PC-3 (cell line): ENCODE measurements at regions not wholly inside any gene's neighbourhood (a gene's known extent, or its start where the extent isn't known, plus 50 kb on each side); places are given as distances from the start of the nearest gene placed in this dataset.

Experiments
- ATAC-seq: fragments of 200-7000 bp; cut with Tn5 transposase; 2 replicates; pipeline ENCODE4 v1.9.1; 2020; ENCODE audit warnings: mild to moderate bottlenecking, moderate library complexity
- BruUV-seq: library from RNA; stranded (reverse); fragments of 400-500 nt; replicated peaks from 2 replicates; lab custom pipeline; 2021; lab: Mats Ljungman, UMichigan
- CTCF ChIA-PET: fragments of 300-600 bp; sonication (Branson Sonifier 250); formaldehyde crosslinking; loops from one replicate; lab custom pipeline; 2022; ENCODE audit warnings: antibody characterized with exemption; lab: Charles Lee
- POLR2A ChIA-PET: fragments of 300-600 bp; sonication (Branson Sonifier 250); formaldehyde crosslinking; loops from one replicate; lab custom pipeline; 2022; ENCODE audit warnings: antibody characterized with exemption; ENCODE audit not compliant: unreplicated experiment; lab: Charles Lee
- DNase-seq: peaks from one replicate; pipeline ENCODE4 v3.0.0-alpha.2; 2015
- H2AFZ ChIP-seq: fragments of 300-600 bp; sonication (generic); 2 replicates; pipeline ENCODE4 v1.6.0; 2016; ENCODE audit warnings: antibody characterized with exemption, low read length
- H3F3A ChIP-seq: fragments of 300-600 bp; sonication (generic); one replicate; pipeline ENCODE4 v1.6.0; 2017; ENCODE audit warnings: antibody characterized with exemption, low read length, control low read depth, mild to moderate bottlenecking; ENCODE audit not compliant: unreplicated experiment
- H3K27ac ChIP-seq: fragments of 300-600 bp; sonication (generic); 2 replicates; pipeline ENCODE4 v1.5.1; 2016; ENCODE audit warnings: mild to moderate bottlenecking, low read length
- H3K27me3 ChIP-seq: fragments of 300-600 bp; sonication (generic); 2 replicates; pipeline ENCODE4 v1.6.1; 2016; ENCODE audit warnings: low read length, mixed read lengths
- H3K36me3 ChIP-seq: fragments of 300-600 bp; sonication (generic); 2 replicates; pipeline ENCODE4 v1.6.1; 2016; ENCODE audit warnings: low read depth, mixed run types, low read length, mixed read lengths
- H3K4me1 ChIP-seq: fragments of 300-600 bp; sonication (generic); 2 replicates; pipeline ENCODE4 v1.5.1; 2016; ENCODE audit warnings: low read length; ENCODE audit not compliant: insufficient read depth
- H3K4me2 ChIP-seq: fragments of 300-600 bp; sonication (generic); 2 replicates; pipeline ENCODE4 v1.6.0; 2016; ENCODE audit warnings: low read length
- H3K4me3 ChIP-seq: fragments of 300-600 bp; sonication (generic); 2 replicates; pipeline ENCODE4 v1.5.1; 2016; ENCODE audit warnings: mild to moderate bottlenecking, low read length, mixed read lengths
- H3K79me2 ChIP-seq: fragments of 300-600 bp; sonication (generic); 2 replicates; pipeline ENCODE4 v1.6.1; 2017; ENCODE audit warnings: low read length, mixed read lengths
- H3K9ac ChIP-seq: fragments of 300-600 bp; sonication (generic); 2 replicates; pipeline ENCODE4 v1.6.0; 2016; ENCODE audit warnings: mild to moderate bottlenecking, low read length
- H3K9me2 ChIP-seq: fragments of 300-600 bp; sonication (generic); replicated peaks from 2 replicates; pipeline ENCODE4 v1.6.1; 2016; ENCODE audit warnings: mixed run types, low read length, mixed read lengths
- H3K9me3 ChIP-seq: fragments of 300-600 bp; sonication (generic); 2 replicates; pipeline ENCODE4 v1.6.1; 2016; ENCODE audit warnings: low read length, mixed read lengths
- H4K20me1 ChIP-seq: fragments of 300-600 bp; sonication (generic); 2 replicates; pipeline ENCODE4 v1.6.1; 2016; ENCODE audit warnings: low read length, mixed read lengths
- EZH2 ChIP-seq: fragments of 300-600 bp; sonication (generic); IDR thresholded peaks from one replicate; pipeline ENCODE4 v1.6.1; 2017; ENCODE audit warnings: antibody characterized with exemption, mild to moderate bottlenecking, low read length; ENCODE audit not compliant: unreplicated experiment
- EZH2phosphoT487 ChIP-seq: fragments of 300-600 bp; sonication (generic); IDR thresholded peaks from 2 replicates; pipeline ENCODE4 v1.6.1; 2018; ENCODE audit warnings: mild to moderate bottlenecking, antibody characterized with exemption, low read length, borderline replicate concordance
- intact Hi-C: fragments of 100-400 bp; cut with micrococcal nuclease; formaldehyde crosslinking; loops from 2 replicates; pipeline ENCODE4 v1.9.0; 2023
- TF ChIP-seq, protein P1 (sequence below): fragments of 300-600 bp; sonication (generic); conservative IDR thresholded peaks from 2 replicates; pipeline ENCODE4 v1.5.1; 2017; ENCODE audit warnings: antibody characterized with exemption, low read depth, mild to moderate bottlenecking, low read length

DNA sequence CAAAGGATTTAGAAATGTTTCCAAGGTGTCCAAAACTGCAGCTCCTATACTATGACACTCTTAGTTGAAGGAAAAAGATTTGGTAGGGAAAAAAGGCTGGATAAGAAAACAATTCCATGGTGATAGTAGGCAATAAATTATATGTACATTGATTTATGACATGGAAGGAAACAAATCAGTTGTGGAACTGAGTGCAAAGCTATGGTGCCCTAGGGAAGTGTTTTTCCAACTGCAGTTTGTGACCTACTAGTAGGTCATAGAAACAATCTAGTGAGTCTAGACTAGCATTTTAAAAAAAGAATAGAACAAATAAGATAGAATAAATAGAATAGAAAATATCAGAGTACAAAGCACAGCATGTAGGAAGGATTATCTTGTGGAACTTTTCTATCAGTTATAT, 58.4 kb upstream of the TSPAN5 start:
- Histone ChIP-seq H3K9ac (no peak overlapping the region), H3K9me2 (no peaks in the 10 kb centered on the region), H3K9me3 (no peaks in the 10 kb centered on the region), H3K27ac (no peak overlapping the region), H3K36me3 (no peaks in the 10 kb centered on the region), H3K27me3 (no peaks in the 10 kb centered on the region), H3K4me3 (no peak overlapping the region), H3F3A (peaks cover 8% of the 10 kb centered on the region), H3K4me2 (no peak overlapping the region), H3K79me2 (no peaks in the 10 kb centered on the region), H3K4me1 (peaks cover 15% of the 10 kb centered on the region), H2AFZ (no peak overlapping the region), H4K20me1 (no peaks in the 10 kb centered on the region)
- ChIA-PET POLR2A (no interaction called here), CTCF (no interaction called here)
- TF ChIP-seq EZH2 (no peak), EZH2phosphoT487 (no peak)
- TF ChIP-seq, protein P1, sequence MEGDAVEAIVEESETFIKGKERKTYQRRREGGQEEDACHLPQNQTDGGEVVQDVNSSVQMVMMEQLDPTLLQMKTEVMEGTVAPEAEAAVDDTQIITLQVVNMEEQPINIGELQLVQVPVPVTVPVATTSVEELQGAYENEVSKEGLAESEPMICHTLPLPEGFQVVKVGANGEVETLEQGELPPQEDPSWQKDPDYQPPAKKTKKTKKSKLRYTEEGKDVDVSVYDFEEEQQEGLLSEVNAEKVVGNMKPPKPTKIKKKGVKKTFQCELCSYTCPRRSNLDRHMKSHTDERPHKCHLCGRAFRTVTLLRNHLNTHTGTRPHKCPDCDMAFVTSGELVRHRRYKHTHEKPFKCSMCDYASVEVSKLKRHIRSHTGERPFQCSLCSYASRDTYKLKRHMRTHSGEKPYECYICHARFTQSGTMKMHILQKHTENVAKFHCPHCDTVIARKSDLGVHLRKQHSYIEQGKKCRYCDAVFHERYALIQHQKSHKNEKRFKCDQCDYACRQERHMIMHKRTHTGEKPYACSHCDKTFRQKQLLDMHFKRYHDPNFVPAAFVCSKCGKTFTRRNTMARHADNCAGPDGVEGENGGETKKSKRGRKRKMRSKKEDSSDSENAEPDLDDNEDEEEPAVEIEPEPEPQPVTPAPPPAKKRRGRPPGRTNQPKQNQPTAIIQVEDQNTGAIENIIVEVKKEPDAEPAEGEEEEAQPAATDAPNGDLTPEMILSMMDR, result no peak
- no peak for ATAC-seq
- no peak for DNase-seq
- intact Hi-C loops, result no loop called here
- no TSS peak for BruUV-seq

DNA sequence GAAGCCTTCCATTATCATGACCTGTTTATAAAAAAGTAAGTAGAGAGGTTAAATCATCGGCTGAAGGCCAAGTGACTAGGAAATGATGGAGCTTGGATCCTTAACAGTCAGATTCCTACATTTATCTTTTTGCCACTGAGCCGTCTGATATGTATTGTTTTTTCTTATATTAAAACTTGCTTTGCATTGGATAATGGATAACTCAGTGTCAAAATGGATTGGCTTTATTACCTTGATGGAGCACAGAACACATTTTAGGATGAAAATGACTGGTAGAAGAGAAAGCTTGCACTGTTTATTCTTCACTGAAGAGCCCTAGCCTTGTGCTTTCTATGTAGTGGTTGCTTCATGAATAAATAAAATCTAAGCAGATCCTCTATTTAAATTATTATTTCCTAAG, 54.2 kb upstream of the TSPAN5 start:
- TF ChIP-seq, protein P1, result no peak
- TF ChIP-seq EZH2phosphoT487 (no peak), EZH2 (no peak)
- no peak overlapping the region for H2AFZ ChIP-seq
- no peak overlapping the region for H3K4me2 ChIP-seq
- no peaks in the 10 kb centered on the region for H3K9me3 ChIP-seq
- CTCF ChIA-PET, result no interaction called here
- no peak overlapping the region for H3K27ac ChIP-seq
- H3K27me3 ChIP-seq, result no peaks in the 10 kb centered on the region
- intact Hi-C loops, result no loop called here
- H4K20me1 ChIP-seq, result no peaks in the 10 kb centered on the region
- no peak for ATAC-seq
- no peaks in the 10 kb centered on the region for H3K79me2 ChIP-seq
- H3K4me1 ChIP-seq, result no peaks in the 10 kb centered on the region
- no TSS peak for BruUV-seq
- H3K9ac ChIP-seq, result no peak overlapping the region
- no peaks in the 10 kb centered on the region for H3F3A ChIP-seq
- no peak overlapping the region for H3K4me3 ChIP-seq
- H3K36me3 ChIP-seq, result no peaks in the 10 kb centered on the region
- POLR2A ChIA-PET, result no interaction called here
- no peak for DNase-seq
- H3K9me2 ChIP-seq, result no peaks in the 10 kb centered on the region

DNA sequence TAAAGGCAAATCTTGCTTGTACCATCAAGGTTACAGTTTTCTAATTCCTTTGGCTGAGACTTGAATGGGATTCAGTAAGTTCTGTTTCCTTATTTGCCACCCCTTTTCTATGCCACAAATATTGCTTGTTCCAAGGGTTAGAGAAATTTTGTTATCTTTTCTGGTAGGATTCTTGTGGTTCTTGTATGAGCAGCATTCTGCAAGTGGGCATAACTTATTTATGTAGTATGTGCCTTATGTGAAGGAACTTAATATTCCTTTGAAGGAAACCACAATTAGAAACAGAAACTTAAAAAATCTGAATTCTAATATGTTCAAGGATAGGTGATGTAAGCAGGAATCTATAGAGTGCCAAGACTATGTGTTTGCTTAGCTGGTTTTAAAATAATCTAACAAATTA, 53.1 kb upstream of the TSPAN5 start:
- H3K27ac ChIP-seq, result no peak overlapping the region
- no peak overlapping the region for H3K4me3 ChIP-seq
- H3K4me2 ChIP-seq, result no peak overlapping the region
- no peaks in the 10 kb centered on the region for H3K36me3 ChIP-seq
- no peaks in the 10 kb centered on the region for H3K4me1 ChIP-seq
- ATAC-seq (no peak), DNase-seq (no peak)
- no peaks in the 10 kb centered on the region for H4K20me1 ChIP-seq
- ChIA-PET CTCF (no interaction called here), POLR2A (no interaction called here)
- no peak overlapping the region for H3K9ac ChIP-seq
- no peaks in the 10 kb centered on the region for H3K9me2 ChIP-seq
- no peak overlapping the region for H2AFZ ChIP-seq
- H3F3A ChIP-seq, result no peaks in the 10 kb centered on the region
- TF ChIP-seq EZH2phosphoT487 (no peak), EZH2 (no peak)
- TF ChIP-seq, protein P1, result no peak
- H3K79me2 ChIP-seq, result no peaks in the 10 kb centered on the region
- no peaks in the 10 kb centered on the region for H3K9me3 ChIP-seq
- no peaks in the 10 kb centered on the region for H3K27me3 ChIP-seq
- no TSS peak for BruUV-seq
- intact Hi-C loops, result loop anchor here (2.0 kb wide), 1 partner anchor 49 kb away; no protein-coding TSS in a partner anchor
